GM23248 (cell line): ENCODE measurements at regions not wholly inside any gene's neighbourhood (a gene's known extent, or its start where the extent isn't known, plus 50 kb on each side); places are given as distances from the start of the nearest gene placed in this dataset.

ENCODE experiments used
- DNase-seq: peaks from one replicate; pipeline ENCODE4 v3.0.0-alpha.2; 2015
- H2AFZ ChIP-seq: fragments of 200-600 bp; sonication (generic); 2 replicates; pipeline ENCODE4 v1.6.1; 2016; ENCODE audit warnings: antibody characterized with exemption
- H3F3A ChIP-seq: fragments of 200-600 bp; sonication (generic); 2 replicates; pipeline ENCODE4 v1.6.1; 2016; ENCODE audit warnings: mild to moderate bottlenecking, antibody characterized with exemption, mixed run types; ENCODE audit not compliant: insufficient read depth
- H3K27ac ChIP-seq: fragments of 200-600 bp; sonication (generic); 2 replicates; pipeline ENCODE4 v1.5.1; 2016; ENCODE audit warnings: mild to moderate bottlenecking
- H3K27me3 ChIP-seq: fragments of 200-600 bp; sonication (generic); replicated peaks from 2 replicates; pipeline ENCODE4 v1.6.1; 2016; ENCODE audit warnings: mild to moderate bottlenecking; ENCODE audit not compliant: insufficient read depth
- H3K36me3 ChIP-seq: fragments of 200-600 bp; sonication (generic); 2 replicates; pipeline ENCODE4 v1.6.1; 2016; ENCODE audit warnings: low read depth, mild to moderate bottlenecking
- H3K4me1 ChIP-seq: fragments of 200-600 bp; sonication (generic); 2 replicates; pipeline ENCODE4 v1.6.1; 2016; ENCODE audit warnings: mild to moderate bottlenecking; ENCODE audit not compliant: insufficient read depth
- H3K4me2 ChIP-seq: fragments of 200-600 bp; sonication (generic); one replicate; pipeline ENCODE4 v1.6.1; 2016; ENCODE audit warnings: mild to moderate bottlenecking; ENCODE audit not compliant: unreplicated experiment
- H3K4me3 ChIP-seq: fragments of 200-600 bp; sonication (generic); 2 replicates; pipeline ENCODE4 v1.5.1; 2016; ENCODE audit warnings: mild to moderate bottlenecking
- H3K79me2 ChIP-seq: fragments of 200-600 bp; sonication (generic); 2 replicates; pipeline ENCODE4 v1.6.1; 2016; ENCODE audit warnings: mild to moderate bottlenecking; ENCODE audit not compliant: insufficient read depth
- H3K9ac ChIP-seq: fragments of 200-600 bp; sonication (generic); 2 replicates; pipeline ENCODE4 v1.6.1; 2016; ENCODE audit warnings: mild to moderate bottlenecking
- H3K9me2 ChIP-seq: fragments of 200-600 bp; sonication (generic); 2 replicates; pipeline ENCODE4 v1.6.1; 2016; ENCODE audit warnings: mixed run types, mild to moderate bottlenecking, moderate library complexity; ENCODE audit not compliant: insufficient read depth
- H3K9me3 ChIP-seq: fragments of 200-600 bp; sonication (generic); one replicate; pipeline ENCODE4 v1.6.1; 2017; ENCODE audit warnings: low read depth
- H4K20me1 ChIP-seq: fragments of 200-600 bp; sonication (generic); 2 replicates; pipeline ENCODE4 v1.6.0; 2016; ENCODE audit not compliant: insufficient read depth
- EZH2 ChIP-seq: fragments of 200-600 bp; sonication (generic); IDR thresholded peaks from 2 replicates; pipeline ENCODE4 v1.6.1; 2018; ENCODE audit warnings: antibody characterized with exemption, mild to moderate bottlenecking; ENCODE audit not compliant: insufficient read depth, poor library complexity, severe bottlenecking
- EZH2phosphoT487 ChIP-seq: fragments of 200-600 bp; sonication (generic); IDR thresholded peaks from 2 replicates; pipeline ENCODE4 v1.6.1; 2018; ENCODE audit warnings: antibody characterized with exemption, moderate library complexity, mild to moderate bottlenecking, low read depth; ENCODE audit not compliant: insufficient read depth
- WGBS, 2 experiments: methylation state at CpG; one replicate each; pipeline ENCODE4 v1.1.6; 2015 to 2017; ENCODE audit warnings: low lambda C conversion rate in 2 of 2, low coverage in 1 of 2; ENCODE audit errors: missing lambda C conversion rate in 2 of 2; 5-methylcytosine and 5-hydroxymethylcytosine counted together
- in situ Hi-C: fragments of 300-500 bp; cut with MboI; formaldehyde crosslinking; loops from 2 replicates; pipeline ENCODE4 v1.15.0; 2020

DNA sequence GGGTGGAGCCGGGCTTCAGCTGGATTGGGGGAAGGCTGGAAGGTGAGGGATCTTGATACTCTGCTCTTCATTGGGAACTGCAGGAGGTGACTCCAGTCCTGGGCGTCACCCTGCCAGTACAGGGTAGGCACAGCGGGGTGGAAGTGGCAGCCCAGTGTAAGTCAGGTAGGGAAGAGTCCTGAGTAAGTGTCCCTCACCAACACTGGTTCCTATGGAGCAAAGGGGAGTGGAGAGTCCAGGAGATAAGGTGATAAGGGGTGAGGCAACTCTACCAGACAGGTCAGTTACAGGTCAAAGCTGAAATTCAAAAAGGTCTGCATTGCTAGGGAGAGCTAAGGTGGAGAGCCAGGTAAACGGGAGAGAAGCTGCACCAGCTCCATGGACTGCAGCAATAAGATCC lies 145.6 kb upstream of the NFE2L3 start:
- whole genome bisulfite sequencing, 2 experiments: 32 to 46% methylated on average over 4 of the region's 4 CpGs
- no peaks in the 10 kb centered on the region for H3K27me3 ChIP-seq

GRCh38 chr7:26007510-26007909 lies 144.5 kb upstream of the NFE2L3 start:
- Histone ChIP-seq H3K27ac (no peak overlapping the region), H4K20me1 (no peaks in the 10 kb centered on the region), H3K9ac (no peak overlapping the region), H3K27me3 (no peaks in the 10 kb centered on the region), H3K4me3 (no peak overlapping the region), H3K9me3 (no peaks in the 10 kb centered on the region), H3K36me3 (no peaks in the 10 kb centered on the region), H3F3A (no peaks in the 10 kb centered on the region), H3K4me2 (no peak overlapping the region), H3K79me2 (no peaks in the 10 kb centered on the region), H3K9me2 (no peaks in the 10 kb centered on the region), H2AFZ (no peak overlapping the region), H3K4me1 (no peaks in the 10 kb centered on the region)
- TF ChIP-seq EZH2phosphoT487: no peak
- TF ChIP-seq EZH2: no peak
- no peak for DNase-seq
- in situ Hi-C loops: no loop called here
- WGBS, 2 experiments: 57 to 65% methylated on average over 2 of the region's 2 CpGs

More for the DNA sequence above, 145.6 kb upstream of the NFE2L3 start:
- DNase-seq: no peak
- H3K9me2 ChIP-seq: no peaks in the 10 kb centered on the region
- H3K9ac ChIP-seq: no peak overlapping the region
- H3K27ac ChIP-seq: no peak overlapping the region
- in situ Hi-C loops: no loop called here
- no peaks in the 10 kb centered on the region for H3K79me2 ChIP-seq
- no peak overlapping the region for H3K4me2 ChIP-seq
- H2AFZ ChIP-seq: no peak overlapping the region
- no peaks in the 10 kb centered on the region for H3F3A ChIP-seq
- H3K36me3 ChIP-seq: no peaks in the 10 kb centered on the region
- H3K4me3 ChIP-seq: no peak overlapping the region
- no peak for TF ChIP-seq EZH2phosphoT487
- no peak for TF ChIP-seq EZH2
- no peaks in the 10 kb centered on the region for H4K20me1 ChIP-seq
- H3K9me3 ChIP-seq: no peaks in the 10 kb centered on the region
- H3K4me1 ChIP-seq: no peaks in the 10 kb centered on the region

DNA sequence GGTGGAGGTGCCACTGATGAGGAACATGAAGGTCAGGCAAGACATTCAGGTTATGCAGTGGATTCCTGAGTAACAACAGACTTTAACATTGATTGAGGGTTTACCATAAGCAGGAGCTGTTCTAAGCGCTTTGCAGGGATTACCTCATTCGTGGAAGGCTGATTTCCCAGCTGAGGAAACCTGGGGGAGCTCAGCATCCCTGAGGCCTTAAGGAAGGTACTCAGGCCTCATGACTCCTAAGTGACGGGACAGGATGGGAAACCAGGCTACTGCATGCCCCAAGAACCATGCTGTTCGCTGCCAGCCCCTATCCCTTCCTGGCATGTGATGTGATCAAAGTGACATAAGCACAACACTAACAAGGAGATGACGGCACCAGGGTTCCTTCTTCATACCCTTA lies 143.6 kb upstream of the NFE2L3 start:
- Histone ChIP-seq H3K4me3 (no peak overlapping the region), H4K20me1 (no peaks in the 10 kb centered on the region), H3K9ac (no peak overlapping the region), H3K4me2 (no peak overlapping the region), H3K27ac (no peak overlapping the region), H3K9me2 (no peaks in the 10 kb centered on the region), H3K4me1 (no peaks in the 10 kb centered on the region), H3K9me3 (no peaks in the 10 kb centered on the region), H3K79me2 (no peaks in the 10 kb centered on the region), H3K27me3 (no peaks in the 10 kb centered on the region), H2AFZ (no peak overlapping the region), H3K36me3 (no peaks in the 10 kb centered on the region), H3F3A (no peaks in the 10 kb centered on the region)
- in situ Hi-C loops: no loop called here
- DNase-seq: no peak
- 63 to 70% methylated on average over 5 of the region's 5 CpGs for WGBS, 2 experiments
- no peak for TF ChIP-seq EZH2
- no peak for TF ChIP-seq EZH2phosphoT487

DNA sequence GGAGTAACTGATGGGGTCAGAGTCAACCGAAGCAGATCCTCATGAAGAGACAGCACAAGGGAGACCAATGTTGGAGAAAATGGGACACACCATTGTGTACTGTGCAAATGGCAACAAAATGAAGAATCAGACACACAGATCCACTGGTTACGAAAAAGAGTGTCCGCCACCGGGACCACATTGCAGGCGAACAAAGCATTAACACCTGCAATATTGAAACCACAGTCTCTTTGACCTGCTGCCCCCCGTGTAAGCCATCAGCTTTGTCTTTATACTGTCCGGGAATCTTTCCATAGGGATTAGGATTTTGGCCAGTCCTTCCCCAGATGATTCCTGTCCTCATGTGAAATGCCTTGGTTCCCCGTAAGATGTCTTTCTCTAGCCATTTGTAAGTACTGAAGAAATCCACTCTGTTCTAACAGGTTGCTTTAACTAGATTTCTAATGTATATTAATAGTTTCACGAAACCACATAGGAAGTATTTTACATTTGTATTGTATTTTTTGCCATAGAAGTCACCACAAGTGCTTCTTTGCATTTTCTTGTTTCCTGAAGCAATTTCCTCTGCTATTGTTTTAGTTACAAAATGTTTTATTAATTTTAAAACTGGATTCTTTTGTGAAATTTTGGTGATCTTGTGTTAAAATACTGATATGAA lies 140.8 kb upstream of the NFE2L3 start:
- Histone ChIP-seq H4K20me1 (no peaks in the 10 kb centered on the region), H3K4me1 (no peaks in the 10 kb centered on the region), H3K9me2 (no peaks in the 10 kb centered on the region), H3K4me2 (no peak overlapping the region), H3K27me3 (no peaks in the 10 kb centered on the region), H2AFZ (no peak overlapping the region), H3K79me2 (no peaks in the 10 kb centered on the region), H3K36me3 (no peaks in the 10 kb centered on the region), H3F3A (no peaks in the 10 kb centered on the region), H3K4me3 (no peak overlapping the region), H3K9me3 (no peaks in the 10 kb centered on the region), H3K27ac (no peak overlapping the region), H3K9ac (no peak overlapping the region)
- in situ Hi-C loops: no loop called here
- TF ChIP-seq EZH2: no peak
- TF ChIP-seq EZH2phosphoT487: no peak
- no peak for DNase-seq
- WGBS, 2 experiments: 54 to 58% methylated on average over 9 of the region's 9 CpGs

DNA sequence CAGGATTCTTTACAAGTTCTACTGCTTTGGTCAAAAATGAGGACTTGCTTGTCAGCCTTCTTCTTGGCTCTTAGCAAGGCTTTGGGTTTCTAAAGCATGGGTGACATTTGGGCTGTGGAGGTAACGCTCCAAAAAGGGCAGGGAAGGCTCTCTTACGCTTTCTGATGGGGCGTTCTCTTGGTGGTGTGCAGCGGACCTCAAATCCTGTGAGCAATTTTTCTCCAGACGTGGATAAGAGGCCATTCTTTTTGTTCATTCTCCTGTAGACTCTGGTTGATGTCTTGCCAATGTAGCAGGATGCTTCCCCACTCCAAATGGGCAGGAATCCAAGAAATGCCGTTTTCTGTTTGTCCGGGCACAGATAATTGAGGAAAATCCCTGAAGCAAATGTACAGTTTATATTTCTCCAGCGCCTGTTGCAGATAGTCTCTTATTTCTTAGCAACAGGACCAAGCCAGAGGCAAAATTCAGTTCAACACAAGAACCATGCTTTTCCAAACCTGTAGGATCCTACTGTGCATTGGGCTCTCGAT lies 138.4 kb upstream of the NFE2L3 start:
- no peak overlapping the region for H3K27ac ChIP-seq

More for the DNA sequence above, 138.4 kb upstream of the NFE2L3 start:
- no peaks in the 10 kb centered on the region for H3K9me2 ChIP-seq
- in situ Hi-C loops: no loop called here
- no peak overlapping the region for H2AFZ ChIP-seq
- H3K4me3 ChIP-seq: no peak overlapping the region
- H3K9ac ChIP-seq: no peak overlapping the region
- DNase-seq: no peak
- H3K4me2 ChIP-seq: no peak overlapping the region
- H3K36me3 ChIP-seq: no peaks in the 10 kb centered on the region
- 37 to 44% methylated on average over 9 of the region's 9 CpGs for WGBS, 2 experiments
- no peaks in the 10 kb centered on the region for H3K79me2 ChIP-seq
- no peaks in the 10 kb centered on the region for H3K27me3 ChIP-seq
- no peaks in the 10 kb centered on the region for H3K9me3 ChIP-seq
- no peak for TF ChIP-seq EZH2phosphoT487
- TF ChIP-seq EZH2: no peak
- H3K4me1 ChIP-seq: no peaks in the 10 kb centered on the region
- no peaks in the 10 kb centered on the region for H4K20me1 ChIP-seq
- H3F3A ChIP-seq: no peaks in the 10 kb centered on the region
